GM21786 (cell line): ENCODE measurements at regions not wholly inside any gene's neighbourhood (a gene's known extent, or its start where the extent isn't known, plus 50 kb on each side); places are given as distances from the start of the nearest gene placed in this dataset.

Source experiments
- ATAC-seq: cut with Tn5 transposase; IDR thresholded peaks from one replicate; pipeline ENCODE4 v1.9.1; 2021; ENCODE audit not compliant: unreplicated experiment

- ATAC-seq, result no peak
These were observed 108.9 kb upstream of the PROK2 start for GRCh38 chr3:71893702-71894479.

GRCh38 chr3:71893122-71893521 lies 108.2 kb upstream of the PROK2 start:
- ATAC-seq, result no peak

GRCh38 chr3:71891483-71891882 lies 106.5 kb upstream of the PROK2 start:
- no peak for ATAC-seq

GRCh38 chr3:71890356-71890931 lies 105.5 kb upstream of the PROK2 start:
- ATAC-seq, result no peak

GRCh38 chr3:71887256-71887655 lies 102.3 kb upstream of the PROK2 start:
- no peak for ATAC-seq

GRCh38 chr3:71885006-71885405 lies 100.1 kb upstream of the PROK2 start:
- no peak for ATAC-seq

GRCh38 chr3:71881732-71882131 lies 96.8 kb upstream of the PROK2 start:
- ATAC-seq, result no peak

GRCh38 chr3:71881041-71881440 lies 96.1 kb upstream of the PROK2 start:
- no peak for ATAC-seq

GRCh38 chr3:71879089-71879488 lies 94.1 kb upstream of the PROK2 start:
- no peak for ATAC-seq

- ATAC-seq, result no peak
These were observed 91.5 kb upstream of the PROK2 start for GRCh38 chr3:71876135-71877105.

- ATAC-seq, result peak; percentile 93
These were observed 90.6 kb upstream of the PROK2 start for GRCh38 chr3:71875461-71875947.

- no peak for ATAC-seq
These were observed 89.7 kb upstream of the PROK2 start for GRCh38 chr3:71874618-71875017.

GRCh38 chr3:71873093-71873611 lies 88.2 kb upstream of the PROK2 start:
- no peak for ATAC-seq

GRCh38 chr3:71872256-71872655 lies 87.3 kb upstream of the PROK2 start:
- no peak for ATAC-seq

GRCh38 chr3:71870966-71871512 lies 86.1 kb upstream of the PROK2 start:
- ATAC-seq, result no peak

- ATAC-seq, result no peak
These were observed 83.9 kb upstream of the PROK2 start for GRCh38 chr3:71868876-71869275.

- ATAC-seq, result no peak
These were observed 80.8 kb upstream of the PROK2 start for GRCh38 chr3:71865727-71866126.

GRCh38 chr3:71863563-71864190 lies 78.7 kb upstream of the PROK2 start:
- no peak for ATAC-seq

GRCh38 chr3:71862371-71863140 lies 77.6 kb upstream of the PROK2 start:
- no peak for ATAC-seq

GRCh38 chr3:71859123-71859519 lies 74.2 kb upstream of the PROK2 start:
- ATAC-seq, result no peak
